ENCODE measurements at regions not wholly inside any gene's neighbourhood (a gene's known extent, or its start where the extent isn't known, plus 50 kb on each side); places are given as distances from the start of the nearest gene placed in this dataset.

GRCh38 chr6:71171497-71172070 lies 117.0 kb upstream of the OGFRL1 start:
- no peak for DNase-seq
- no peaks in the 10 kb centered on the region for H3K79me2 ChIP-seq (ENCODE audit: insufficient read depth, low read length)
- H3K9me3 ChIP-seq (ENCODE audit: control insufficient read depth, low read depth, low read length) = no peaks in the 10 kb centered on the region
- H3K23me2 ChIP-seq (ENCODE audit: insufficient read length, low read depth, low read length, poor library complexity, severe bottlenecking) = no peaks in the 10 kb centered on the region
- no peak overlapping the region for H3K27ac Mint-ChIP-seq
- no peaks in the 10 kb centered on the region for H3K36me3 Mint-ChIP-seq (ENCODE audit: insufficient read depth in 1 of 3, low read depth in 3 of 3)
- no peak overlapping the region for H3K56ac ChIP-seq (ENCODE audit: insufficient read length, low read depth, low read length)
- H3K4me3 Mint-ChIP-seq = no peak overlapping the region
- H3K14ac ChIP-seq (ENCODE audit: insufficient read depth, low read length) = no peak overlapping the region
- no peaks in the 10 kb centered on the region for H3K4me1 ChIP-seq (ENCODE audit: insufficient read depth, low read length)
- H3K18ac ChIP-seq (ENCODE audit: insufficient read length, low read depth, low read length) = no peak overlapping the region
- H3K27me3 ChIP-seq (ENCODE audit: insufficient read depth, low read length) = no peaks in the 10 kb centered on the region
- H2BK12ac ChIP-seq (ENCODE audit: insufficient read length, low read depth, low read length) = no peak overlapping the region
- H3K27ac ChIP-seq (ENCODE audit: insufficient read length, low read depth, low read length) = no peak overlapping the region
- no peaks in the 10 kb centered on the region for H3K79me1 ChIP-seq (ENCODE audit: insufficient read depth, low read depth, low read length, poor library complexity, severe bottlenecking)
- H3K9ac ChIP-seq (ENCODE audit: extremely low read depth, insufficient read length, low read length) = no peak overlapping the region
- no peak overlapping the region for H4K8ac ChIP-seq (replicated peaks; ENCODE audit: insufficient read length, low read depth, low read length)
- no CpG with 5 or more reads among the region's 2 CpGs for WGBS (ENCODE audit: extremely low coverage, insufficient read length, low lambda C conversion rate)
- H2BK20ac ChIP-seq (ENCODE audit: low read depth, low read length, poor library complexity, severe bottlenecking) = no peak overlapping the region
- H3K4me1 Mint-ChIP-seq = no peaks in the 10 kb centered on the region
- H2BK5ac ChIP-seq (ENCODE audit: insufficient read length, low read length) = no peak overlapping the region
- H2AFZ ChIP-seq (ENCODE audit: low read length) = no peak overlapping the region
- no peak overlapping the region for H3T11ph ChIP-seq (ENCODE audit: low read length)
- no peaks in the 10 kb centered on the region for H4K20me1 ChIP-seq (ENCODE audit: control insufficient read depth, insufficient read depth, insufficient read length)
- no peaks in the 10 kb centered on the region for H3K9me3 Mint-ChIP-seq
- no peak overlapping the region for H2BK120ac ChIP-seq (ENCODE audit: low read depth, low read length, poor library complexity, severe bottlenecking)
- H3K27me3 Mint-ChIP-seq (ENCODE audit: low read depth) = no peaks in the 10 kb centered on the region
- no peak overlapping the region for H4K5ac ChIP-seq (ENCODE audit: insufficient read length, low read depth, low read length)
- TF ChIP-seq CTCF (conservative IDR thresholded peaks at IDR 0.05) = no peak
- H2BK15ac ChIP-seq (ENCODE audit: low read depth, low read length) = no peak overlapping the region
- H2AK5ac ChIP-seq (ENCODE audit: insufficient read length, low read length) = no peak overlapping the region
- H3K23ac ChIP-seq (ENCODE audit: insufficient read length, low read depth, low read length) = no peak overlapping the region
- no peak overlapping the region for H4K91ac ChIP-seq (ENCODE audit: insufficient read length, low read depth, low read length)
- no peak overlapping the region for H3K4me2 ChIP-seq (ENCODE audit: insufficient read depth, insufficient read length, low read length)
- no peak overlapping the region for H3K4ac ChIP-seq (ENCODE audit: low read depth, low read length)
